Stimulated activated naive CD8-positive, alpha-beta T cell treated with anti-CD3 and anti-CD28 coated beads, Interleukin-15, Interleukin-2, amounts not matched to agents 100 U/mL and 50 U/mL, for 24 hours (primary cell): ENCODE measurements at regions not wholly inside any gene's neighbourhood (a gene's known extent, or its start where the extent isn't known, plus 50 kb on each side); places are given as distances from the start of the nearest gene placed in this dataset.

Source experiments
- ATAC-seq: fragments of 150-1000 bp; cut with Tn5 transposase; one replicate; pipeline ENCODE4 v1.10.0; 2021
- DNase-seq: peaks from one replicate; pipeline ENCODE4 v3.0.0; 2021

GRCh38 chr13:105527127-105527526 is 1008.3 kb downstream of the EFNB2 start:
- ATAC-seq: no peak
- DNase-seq: no peak

- ATAC-seq: no peak
- DNase-seq: no peak
Observed at GRCh38 chr13:105519771-105520170, 1015.7 kb downstream of the EFNB2 start.

GRCh38 chr13:105518086-105518485 is 1017.4 kb downstream of the EFNB2 start:
- no peak for DNase-seq
- ATAC-seq: no peak

GRCh38 chr13:105514401-105514800 is 1021.1 kb downstream of the EFNB2 start:
- DNase-seq (no peak), ATAC-seq (no peak)

- no peak for ATAC-seq
Observed at GRCh38 chr13:105513448-105513847, 1022.0 kb downstream of the EFNB2 start.

GRCh38 chr13:105509981-105510762 is 1025.3 kb downstream of the EFNB2 start:
- no peak for ATAC-seq
- DNase-seq: no peak

More at GRCh38 chr13:105513448-105513847, 1022.0 kb downstream of the EFNB2 start:
- DNase-seq: no peak

GRCh38 chr13:105506463-105506862 is 1029.0 kb downstream of the EFNB2 start:
- ATAC-seq (no peak), DNase-seq (no peak)

- DNase-seq (no peak), ATAC-seq (no peak)
Observed at GRCh38 chr13:105502193-105502592, 1033.3 kb downstream of the EFNB2 start.

GRCh38 chr13:105497597-105497996 is 1037.9 kb downstream of the EFNB2 start:
- DNase-seq (no peak), ATAC-seq (no peak)

GRCh38 chr13:105492216-105492615 is 1043.2 kb downstream of the EFNB2 start:
- no peak for ATAC-seq
- no peak for DNase-seq

GRCh38 chr13:105491345-105491744 is 1044.1 kb downstream of the EFNB2 start:
- ATAC-seq: no peak

GRCh38 chr13:105485081-105485480 is 1050.4 kb downstream of the EFNB2 start:
- DNase-seq: no peak
- ATAC-seq: no peak

More at GRCh38 chr13:105491345-105491744, 1044.1 kb downstream of the EFNB2 start:
- DNase-seq: no peak

- DNase-seq (no peak), ATAC-seq (no peak)
Observed at GRCh38 chr13:105474983-105475610, 1060.4 kb downstream of the EFNB2 start.

GRCh38 chr13:105471673-105472072 is 1063.8 kb downstream of the EFNB2 start:
- no peak for ATAC-seq
- no peak for DNase-seq

- ATAC-seq (no peak), DNase-seq (no peak)
Observed at GRCh38 chr13:105466376-105466775, 1069.1 kb downstream of the EFNB2 start.

GRCh38 chr13:105465745-105466144 is 1069.7 kb downstream of the EFNB2 start, which contains the start of gene DAOA:
Gene DAOA, plus strand, starts transcription at chr13:105466045.
- ATAC-seq: no peak
- DNase-seq: no peak

GRCh38 chr13:105465251-105465650 is 1070.2 kb downstream of the EFNB2 start:
- ATAC-seq (no peak), DNase-seq (no peak)

- DNase-seq (no peak), ATAC-seq (no peak)
Observed at GRCh38 chr13:105464249-105464648, 1071.2 kb downstream of the EFNB2 start.

- DNase-seq (no peak), ATAC-seq (no peak)
Observed at GRCh38 chr13:105463011-105463501, 1072.4 kb downstream of the EFNB2 start.

GRCh38 chr13:105462098-105462497 is 1073.4 kb downstream of the EFNB2 start:
- DNase-seq (no peak), ATAC-seq (no peak)

- DNase-seq: no peak
- no peak for ATAC-seq
Observed at GRCh38 chr13:105452895-105453294, 1082.6 kb downstream of the EFNB2 start.

- DNase-seq (no peak), ATAC-seq (no peak)
Observed at GRCh38 chr13:105450784-105451183, 1084.7 kb downstream of the EFNB2 start.

- no peak for ATAC-seq
- no peak for DNase-seq
Observed at GRCh38 chr13:105448811-105449210, 1086.7 kb downstream of the EFNB2 start.
